NOMO-1 treated with dmso at 0.1 percent for 144 hours (cell line): ENCODE measurements at regions not wholly inside any gene's neighbourhood (a gene's known extent, or its start where the extent isn't known, plus 50 kb on each side); places are given as distances from the start of the nearest gene placed in this dataset.

ENCODE experiments used
- DNase-seq: peaks from one replicate; lab custom pipeline; 2025; ENCODE audit not compliant: unreplicated experiment; lab: John Stamatoyannopoulos, UW

DNA sequence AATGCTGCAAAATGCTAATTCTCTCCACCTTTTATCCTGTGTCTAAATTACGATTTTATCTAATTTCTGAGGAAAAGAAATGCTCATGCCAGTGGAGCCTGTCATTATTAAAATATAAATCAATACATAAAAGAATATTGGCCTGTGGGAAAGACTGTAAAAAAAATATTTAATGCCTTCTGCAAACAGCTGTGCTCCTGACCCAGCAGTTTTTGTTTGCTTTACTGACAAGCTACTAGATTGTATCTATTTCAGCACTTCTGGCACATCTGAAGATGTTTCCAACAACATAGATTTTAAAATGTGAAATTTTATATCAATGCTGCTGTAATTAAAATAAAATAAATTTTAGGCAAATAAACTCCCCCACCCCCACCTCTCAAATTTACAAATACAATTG lies 493.6 kb upstream of the AGTR1 start:
- no peak for DNase-seq

DNA sequence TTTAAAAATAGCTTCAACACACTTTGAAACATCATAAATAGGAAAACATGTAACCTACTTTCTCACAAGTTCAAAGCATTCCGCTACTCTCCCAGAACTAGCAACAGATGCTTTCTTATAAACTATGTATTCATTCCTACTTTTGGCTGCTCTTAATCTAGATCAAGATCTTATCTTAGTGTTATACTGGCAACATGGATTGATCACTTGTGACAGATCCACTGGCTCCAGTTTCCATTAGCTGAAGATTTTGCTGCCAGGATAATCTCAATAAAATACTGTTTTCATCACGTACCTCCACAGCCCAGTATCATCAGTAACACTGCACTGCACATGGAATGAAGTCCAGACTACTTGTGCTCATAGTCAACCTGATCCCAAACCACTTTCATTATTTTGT lies 491.7 kb upstream of the AGTR1 start:
- DNase-seq = no peak

DNA sequence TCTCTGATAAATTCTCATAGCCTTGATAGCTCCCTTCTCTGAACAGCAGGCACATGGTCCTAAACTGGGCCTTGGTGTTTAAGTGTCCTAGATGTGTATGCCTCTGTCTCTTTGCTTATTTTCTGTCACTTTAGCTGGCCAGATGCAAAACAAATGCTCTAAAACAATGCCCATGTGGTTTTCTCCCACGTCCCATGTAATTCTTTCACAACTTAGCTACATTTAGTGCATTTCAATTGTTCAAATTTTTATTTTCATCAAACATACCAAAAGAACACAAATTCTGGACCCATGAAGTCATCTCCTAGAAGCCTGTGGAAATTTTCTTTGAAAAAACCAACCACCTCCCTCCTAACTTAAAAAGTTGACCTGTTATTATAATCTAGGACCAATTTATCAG lies 491.3 kb upstream of the AGTR1 start:
- DNase-seq = no peak

DNA sequence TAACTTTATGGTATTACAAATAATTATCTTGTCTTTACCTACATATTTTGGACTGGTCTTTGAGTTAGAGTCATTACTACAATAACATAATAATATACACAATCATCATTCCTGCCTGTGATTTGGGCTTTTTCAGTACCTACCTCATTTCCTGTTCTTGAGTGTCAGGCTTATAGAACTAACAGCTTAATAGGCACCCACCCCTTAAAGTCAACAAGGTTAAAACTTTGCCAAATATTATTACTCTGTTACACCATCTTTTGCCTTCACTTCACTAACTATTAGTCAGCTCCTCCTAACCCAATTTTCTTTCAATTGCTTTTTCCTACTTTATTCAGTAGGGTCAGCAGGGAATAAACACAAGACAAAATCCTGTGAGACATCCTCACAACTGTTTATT lies 488.7 kb upstream of the AGTR1 start:
- DNase-seq = no peak

DNA sequence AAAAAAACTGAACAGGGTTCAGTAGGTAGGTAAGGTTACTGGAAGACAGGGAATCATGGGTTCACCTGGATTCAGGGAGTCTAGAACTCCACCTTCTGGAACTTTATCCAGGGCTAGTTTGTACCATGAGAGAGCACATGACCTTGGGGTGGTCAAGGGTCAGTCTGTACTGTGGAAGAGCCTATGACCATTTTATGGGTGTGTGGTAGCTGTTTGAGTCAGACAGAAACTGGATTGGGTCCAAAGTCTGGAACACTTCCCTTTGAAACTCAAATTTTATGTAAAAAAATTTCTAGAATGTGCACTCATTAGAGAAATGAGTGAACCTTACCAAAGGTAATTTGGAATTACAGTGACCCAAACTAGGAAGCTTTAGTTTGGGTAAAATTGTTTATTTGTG lies 486.0 kb upstream of the AGTR1 start:
- DNase-seq = peak; percentile 9

DNA sequence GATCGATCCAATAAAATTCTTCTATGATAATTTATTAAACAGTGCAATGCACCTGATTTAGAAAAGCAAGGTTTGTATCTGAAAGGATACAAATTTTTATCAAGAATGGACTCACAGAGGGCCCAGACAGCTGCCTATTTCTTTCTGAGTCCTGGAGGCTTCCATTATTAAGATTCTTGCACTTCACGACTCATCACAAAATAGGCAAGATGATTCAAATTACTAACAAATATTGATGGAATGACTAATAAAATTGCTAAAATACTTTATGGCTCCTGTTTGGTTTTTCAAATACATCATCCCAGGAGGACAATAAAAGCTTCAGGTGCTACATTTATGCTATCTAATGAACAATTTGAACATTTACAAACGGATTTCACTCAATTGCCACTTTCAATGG lies 483.0 kb upstream of the AGTR1 start:
- DNase-seq = no peak

DNA sequence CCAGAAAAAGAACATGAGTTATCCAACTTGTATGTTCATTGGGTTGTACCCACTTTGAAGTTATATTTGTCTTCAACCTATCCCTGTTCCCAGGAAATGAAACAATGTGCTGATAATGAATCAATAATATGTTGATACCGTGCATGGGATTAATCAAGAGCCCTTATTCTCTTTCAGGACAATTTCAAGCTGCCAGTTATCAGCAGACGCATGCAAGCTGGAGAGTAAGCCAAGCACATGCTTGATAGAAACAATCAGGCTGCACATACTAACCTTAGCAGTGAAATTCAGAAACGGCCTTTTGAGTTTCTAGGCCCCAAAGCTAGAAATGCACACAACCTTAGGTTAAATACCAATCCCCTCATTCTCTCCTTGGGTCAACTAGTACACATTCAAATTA lies 480.4 kb upstream of the AGTR1 start:
- no peak for DNase-seq

DNA sequence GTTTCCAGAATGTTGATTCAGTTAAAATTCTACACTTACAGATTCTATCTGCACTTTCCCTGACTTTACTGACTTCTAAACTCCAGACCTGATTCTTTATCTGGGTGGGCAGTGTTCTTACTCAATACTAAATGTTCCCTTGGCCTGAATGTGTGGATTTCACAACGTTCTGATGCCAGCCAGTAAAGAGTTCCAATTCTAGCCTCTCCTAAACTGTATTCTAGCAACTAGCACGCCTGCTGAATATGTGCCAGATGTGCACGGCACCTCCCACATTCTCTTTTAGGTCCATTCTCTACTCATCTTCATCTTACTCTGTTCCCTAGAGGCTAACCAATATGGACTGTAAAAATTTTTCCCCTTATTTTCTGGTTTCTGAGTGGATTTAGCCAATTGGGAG lies 479.5 kb upstream of the AGTR1 start:
- no peak for DNase-seq

DNA sequence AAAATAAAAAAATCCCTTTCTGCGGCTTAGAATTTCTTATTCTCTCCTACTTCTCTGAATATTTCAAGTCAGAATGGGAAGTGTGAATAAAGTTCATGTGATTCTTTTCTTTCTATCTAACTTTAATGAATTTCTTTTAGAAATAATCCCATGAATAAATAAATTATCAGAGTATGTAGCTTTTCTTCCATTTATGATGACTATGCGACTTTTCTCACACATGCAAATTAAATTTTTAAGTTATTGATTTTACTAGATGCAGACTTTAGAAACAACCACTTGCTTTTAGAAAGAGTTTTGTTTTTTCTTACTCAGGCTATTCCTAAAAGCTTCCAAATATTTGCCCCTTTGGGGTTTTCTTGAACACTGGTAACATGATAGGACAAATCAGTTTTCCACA lies 477.7 kb upstream of the AGTR1 start:
- no peak for DNase-seq

DNA sequence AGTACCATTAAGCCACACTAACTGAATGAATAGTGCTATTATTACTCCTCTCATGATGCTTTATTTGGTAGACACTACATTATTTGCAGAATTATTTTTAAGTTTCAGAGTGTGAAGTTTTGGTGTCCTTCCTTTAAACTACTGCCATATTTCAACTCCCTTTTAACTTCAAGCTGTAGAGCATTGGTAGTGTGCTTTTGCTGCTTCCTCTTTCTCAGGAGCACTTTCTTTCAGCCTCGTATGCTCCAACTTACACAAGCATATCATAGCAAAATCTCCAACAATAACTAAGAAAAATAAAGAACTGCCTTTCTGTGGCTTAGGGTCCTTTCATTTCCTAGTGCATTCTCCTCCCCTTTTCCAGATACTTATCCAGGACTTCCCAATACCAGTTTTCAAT lies 476.4 kb upstream of the AGTR1 start:
- no peak for DNase-seq

DNA sequence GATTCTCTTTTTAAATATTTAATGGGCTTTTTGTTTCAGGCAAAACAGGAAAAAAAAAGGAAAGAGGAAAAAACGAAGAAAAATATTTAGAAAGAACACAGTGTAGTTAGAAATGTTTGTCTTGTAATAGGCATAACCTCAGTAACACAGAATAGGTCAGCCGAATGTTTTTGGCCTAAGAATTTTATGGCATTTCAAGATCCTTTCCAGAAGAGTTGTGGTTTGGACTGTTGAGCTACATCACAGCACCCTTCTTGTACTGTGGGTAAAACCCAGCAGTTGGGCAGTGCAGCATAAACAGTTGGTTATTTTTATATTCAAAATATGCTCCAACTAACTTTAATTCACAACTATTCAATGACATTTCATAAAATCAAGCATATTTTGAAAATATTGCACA lies 474.4 kb upstream of the AGTR1 start:
- DNase-seq = no peak

DNA sequence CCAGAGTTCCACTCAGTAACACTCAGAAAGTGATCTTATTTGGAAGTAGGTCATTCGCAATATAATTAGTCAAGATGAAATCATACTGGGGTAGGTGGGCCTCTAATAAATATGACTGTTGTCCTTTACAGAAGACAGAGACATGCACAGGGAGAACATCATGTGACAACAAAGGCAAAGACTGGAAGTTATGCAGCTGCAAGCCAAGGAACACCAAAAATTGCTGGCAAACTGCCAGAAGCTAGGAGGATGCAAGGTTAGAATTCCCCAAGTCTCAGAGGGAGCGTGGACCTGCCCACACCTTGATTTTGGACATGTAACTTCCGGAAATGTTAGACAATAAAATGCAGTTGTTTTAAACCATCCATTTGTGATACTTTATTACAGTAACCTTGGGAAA lies 471.5 kb upstream of the AGTR1 start:
- DNase-seq = no peak

DNA sequence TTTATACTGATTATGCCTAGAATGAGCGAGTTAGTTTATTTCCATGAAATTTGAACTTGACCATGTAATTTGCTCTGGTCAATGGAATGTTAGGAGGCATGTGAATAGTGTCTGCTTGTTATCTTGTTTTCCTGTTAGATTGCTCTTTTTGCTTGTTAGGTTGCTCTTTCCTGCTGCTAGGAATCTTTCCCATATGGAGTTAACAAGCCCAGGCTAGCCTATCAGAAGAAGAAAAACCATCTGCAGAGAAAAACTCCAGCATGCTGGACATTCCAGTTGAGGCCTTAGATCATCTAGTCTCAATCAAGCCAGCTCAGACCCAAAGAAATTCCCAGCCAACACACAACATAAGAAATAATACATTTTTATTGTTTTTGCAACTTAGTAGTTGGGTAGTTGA lies 470.2 kb upstream of the AGTR1 start:
- no peak for DNase-seq

DNA sequence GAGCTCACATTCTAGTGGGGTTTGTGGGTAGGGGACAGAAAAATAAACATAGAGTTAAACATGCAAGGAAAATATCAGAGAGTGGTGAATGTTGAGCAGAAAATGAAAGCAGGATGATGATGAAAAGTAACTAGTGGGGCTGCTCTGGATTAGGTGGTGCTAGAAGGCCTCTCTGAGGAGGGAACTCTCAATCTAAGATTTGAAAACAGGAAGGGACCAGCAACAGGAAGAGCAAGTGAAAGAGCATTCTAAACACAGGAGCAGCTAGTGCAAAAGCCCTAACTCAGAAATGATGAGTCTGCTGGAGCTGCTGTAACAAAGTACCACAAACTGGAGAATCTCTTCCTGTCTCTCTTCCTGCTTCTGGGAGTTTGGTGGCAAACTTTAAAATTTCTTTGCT lies 468.6 kb upstream of the AGTR1 start:
- no peak for DNase-seq

DNA sequence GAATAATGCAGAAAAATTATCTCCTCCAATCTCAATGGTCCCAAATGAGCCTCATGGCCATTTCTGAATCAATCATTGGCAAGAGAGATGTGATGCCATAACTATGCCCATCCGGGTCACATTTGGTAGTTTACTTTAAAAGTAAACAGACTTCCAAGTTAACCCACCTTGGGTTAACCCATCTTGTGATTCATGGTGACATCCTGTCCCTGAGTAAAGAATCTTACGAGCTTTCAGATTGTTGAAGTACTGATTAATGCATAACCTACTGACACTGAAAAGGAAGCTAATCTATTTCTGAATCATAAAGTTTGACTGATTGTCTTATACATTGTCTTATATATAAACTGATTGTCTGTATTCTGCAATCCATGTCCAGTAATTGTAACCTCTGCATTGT lies 467.2 kb upstream of the AGTR1 start:
- no peak for DNase-seq

DNA sequence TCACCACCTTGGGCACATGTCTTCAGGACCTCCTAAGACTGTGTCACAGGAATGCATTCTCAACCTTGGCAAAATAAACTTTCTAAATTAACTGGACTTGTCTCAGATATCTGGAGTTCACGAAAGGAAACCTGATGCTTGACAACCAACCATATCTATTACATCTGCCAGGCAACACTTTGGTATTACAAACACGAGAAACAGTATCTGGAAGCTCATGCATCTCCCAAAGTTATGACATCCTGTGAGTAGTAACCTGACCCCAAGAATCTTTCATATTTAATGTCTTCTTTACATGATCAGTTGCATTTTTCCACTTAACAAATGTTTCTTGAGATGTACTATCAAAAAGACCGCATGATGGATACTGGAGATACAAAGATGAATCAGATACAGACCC lies 465.3 kb upstream of the AGTR1 start:
- DNase-seq = no peak

DNA sequence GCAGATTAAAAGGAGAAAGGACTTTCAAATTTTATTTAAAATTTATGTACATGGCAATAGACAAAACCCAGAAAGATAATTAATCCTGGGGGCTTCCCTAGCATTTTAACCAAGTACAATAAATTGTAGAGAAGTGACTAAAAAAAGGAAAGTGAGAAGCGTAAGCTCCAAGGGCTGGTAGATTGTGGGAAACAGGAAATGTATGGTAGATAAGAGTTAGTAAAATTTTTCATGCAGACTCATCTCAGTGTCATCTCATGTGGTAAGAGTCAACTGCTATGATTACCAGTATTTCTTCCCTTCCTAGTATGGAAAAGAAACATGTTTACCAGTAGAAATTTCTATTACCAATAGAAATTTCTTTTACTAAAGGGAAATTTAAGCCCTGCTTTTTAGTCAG lies 464.3 kb upstream of the AGTR1 start:
- DNase-seq = no peak

DNA sequence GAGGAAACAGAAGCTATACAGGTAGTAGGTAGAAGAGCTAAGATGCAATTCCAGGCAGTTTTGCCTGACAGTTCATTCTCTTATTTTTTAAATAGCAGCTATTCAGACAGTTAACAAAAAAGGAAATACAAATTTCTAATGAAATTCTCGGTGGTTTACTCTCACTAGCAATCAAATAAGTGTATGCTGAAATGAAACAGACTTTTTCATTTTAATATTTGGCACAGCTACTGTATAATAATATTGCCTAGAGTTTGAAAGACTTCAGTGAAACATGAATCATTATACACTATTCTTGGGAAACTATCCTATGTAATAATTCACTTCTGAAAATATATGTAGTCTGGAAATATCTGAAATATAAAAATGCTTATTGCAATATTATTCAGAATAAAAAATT lies 463.2 kb upstream of the AGTR1 start:
- no peak for DNase-seq

DNA sequence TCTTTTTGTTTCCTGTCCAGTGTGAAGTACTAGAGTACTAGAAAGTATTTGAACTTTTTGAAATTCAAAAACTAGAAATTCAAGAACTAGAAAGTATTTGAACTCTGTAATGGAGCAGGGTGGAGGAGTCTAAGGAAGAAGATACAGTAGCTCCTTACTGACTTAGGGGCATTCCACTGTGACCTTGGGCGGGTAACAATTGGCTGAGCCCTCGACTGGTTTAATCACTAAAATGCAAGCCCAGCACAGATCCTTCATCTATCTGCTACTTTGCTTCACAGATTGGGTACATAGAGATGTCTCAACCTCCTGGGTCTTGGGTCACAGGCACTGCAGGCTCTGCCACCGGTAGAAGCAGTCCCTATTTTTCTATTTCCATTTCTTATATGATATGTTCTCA lies 462.1 kb upstream of the AGTR1 start:
- no peak for DNase-seq

DNA sequence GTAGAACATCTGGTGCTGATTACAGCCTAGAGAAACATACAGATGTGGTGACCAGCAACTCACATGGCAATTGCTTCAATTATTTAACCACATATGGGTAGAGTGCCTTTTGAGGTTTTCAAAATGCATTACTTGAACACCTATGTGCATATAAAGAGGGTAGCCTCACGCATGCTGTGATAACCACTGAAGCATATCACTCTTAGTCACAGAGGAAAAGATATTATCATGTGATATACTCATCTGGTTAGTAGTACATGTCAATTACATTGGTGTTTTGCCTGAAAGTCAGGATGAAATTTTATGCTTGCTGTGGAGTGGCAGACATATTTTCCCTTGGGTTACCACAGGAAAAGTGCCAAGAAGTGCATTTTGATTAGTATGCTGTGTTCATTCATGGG lies 459.3 kb upstream of the AGTR1 start:
- DNase-seq = no peak

DNA sequence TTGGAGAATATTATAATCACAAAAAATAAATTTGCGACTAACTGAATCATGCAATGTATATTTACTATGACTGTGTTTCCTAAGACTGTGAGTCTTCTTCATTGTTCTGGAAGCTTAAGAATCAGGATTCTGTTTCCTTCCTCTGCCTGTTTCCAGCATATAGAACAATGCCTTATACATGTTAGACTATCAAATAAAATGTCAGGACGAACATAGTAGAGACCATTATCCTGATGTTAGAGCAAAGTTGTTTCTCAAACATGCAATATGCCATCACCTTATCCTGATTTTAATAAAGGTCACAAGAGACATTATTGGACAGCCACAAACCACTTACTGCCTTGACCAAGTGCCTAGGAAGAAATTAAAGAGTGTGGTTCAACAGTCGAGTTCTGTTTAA lies 457.4 kb upstream of the AGTR1 start:
- DNase-seq = no peak

DNA sequence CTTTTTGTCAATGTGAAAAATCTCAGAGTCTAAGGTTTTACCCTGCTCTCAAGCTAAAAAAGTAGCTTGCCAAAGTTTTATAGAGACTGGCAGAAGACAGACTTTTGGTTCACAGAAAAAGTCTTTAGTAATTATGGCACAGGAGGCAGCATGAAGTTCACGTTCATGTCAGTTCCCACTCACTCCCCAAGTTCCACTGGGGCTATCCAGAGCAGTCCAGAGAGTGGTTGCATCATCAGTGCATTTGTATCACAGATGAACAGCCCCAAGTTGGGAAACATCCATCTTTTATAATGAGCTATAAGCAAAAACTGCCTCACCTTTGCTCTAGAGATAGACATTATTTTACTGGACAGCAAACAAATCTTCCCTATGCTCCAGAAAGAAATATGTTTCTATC lies 454.1 kb upstream of the AGTR1 start:
- no peak for DNase-seq

DNA sequence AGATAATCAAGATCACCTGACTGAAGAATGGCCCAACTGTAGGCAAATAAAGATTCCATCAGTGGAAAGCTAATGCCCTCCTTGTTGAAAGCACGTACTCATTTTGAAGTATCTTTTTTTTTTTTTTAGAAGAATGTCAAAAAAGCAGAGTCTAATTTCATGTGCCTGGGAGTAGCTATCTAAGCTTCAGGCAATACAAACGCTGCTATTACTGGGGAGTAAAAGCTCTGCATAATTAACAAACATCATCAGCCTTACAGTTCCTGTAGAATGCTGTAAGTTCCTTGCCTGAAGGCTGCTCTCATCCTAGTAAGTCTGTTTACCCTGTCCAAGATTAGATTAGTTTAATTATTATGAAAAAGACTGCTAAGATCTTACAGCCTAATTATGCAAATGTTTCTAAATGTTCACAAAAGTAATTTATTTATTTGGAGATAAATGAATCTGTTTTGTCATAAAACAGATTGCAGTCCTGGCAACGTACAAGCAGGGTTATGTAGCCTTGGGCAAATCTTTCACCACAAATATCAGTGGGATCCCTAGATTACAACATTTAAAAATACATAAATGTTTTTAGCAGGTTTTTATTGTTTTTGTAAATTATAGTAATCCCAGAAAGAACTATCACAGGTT lies 451.3 kb upstream of the AGTR1 start:
- DNase-seq = no peak

DNA sequence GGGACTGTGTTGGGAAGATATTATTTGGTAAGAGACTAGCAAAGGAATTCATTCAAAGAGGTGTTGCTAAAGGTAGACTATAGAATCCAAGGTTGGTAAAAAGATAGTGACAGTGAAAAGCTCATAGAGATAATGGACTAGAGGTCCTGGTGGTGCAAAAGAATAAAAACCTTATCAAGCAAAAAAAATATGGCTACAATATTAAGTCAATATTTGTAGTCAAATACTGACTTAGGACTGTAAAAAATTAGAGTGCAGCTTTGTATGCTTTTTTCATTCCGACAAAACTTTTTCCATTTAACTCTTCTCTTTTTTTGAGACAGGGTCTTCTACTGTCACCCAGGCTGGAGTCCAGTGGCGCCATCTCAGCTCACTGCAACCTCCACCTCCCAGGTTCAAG lies 444.0 kb upstream of the AGTR1 start:
- no peak for DNase-seq
